ENCODE measurements at regions not wholly inside any gene's neighbourhood (a gene's known extent, or its start where the extent isn't known, plus 50 kb on each side); places are given as distances from the start of the nearest gene placed in this dataset.

GRCh38 chr7:41024126-41024525, 678.8 kb downstream of the INHBA start:
- DNase-seq = no peak

DNA sequence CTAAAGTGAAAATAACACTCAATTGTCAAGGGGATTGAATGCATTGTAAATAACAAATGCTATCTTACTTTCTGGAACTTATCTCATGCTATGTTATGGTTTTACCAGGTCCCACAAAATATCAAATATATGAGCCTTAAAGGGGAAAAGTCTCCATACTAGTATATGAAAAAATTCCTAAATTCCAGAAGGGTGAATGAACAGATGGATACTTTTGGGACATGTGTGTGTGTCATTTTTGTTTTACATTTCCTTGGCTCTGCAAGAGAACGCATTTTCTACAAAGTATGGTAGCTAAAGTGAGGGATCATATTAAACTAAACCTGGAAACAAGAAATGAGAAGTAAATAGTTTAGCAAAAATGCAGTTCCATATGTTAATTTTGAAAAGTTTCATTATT, 682.8 kb downstream of the INHBA start:
- no peak for DNase-seq

GRCh38 chr7:41013117-41013516, 689.8 kb downstream of the INHBA start:
- DNase-seq = no peak

DNA sequence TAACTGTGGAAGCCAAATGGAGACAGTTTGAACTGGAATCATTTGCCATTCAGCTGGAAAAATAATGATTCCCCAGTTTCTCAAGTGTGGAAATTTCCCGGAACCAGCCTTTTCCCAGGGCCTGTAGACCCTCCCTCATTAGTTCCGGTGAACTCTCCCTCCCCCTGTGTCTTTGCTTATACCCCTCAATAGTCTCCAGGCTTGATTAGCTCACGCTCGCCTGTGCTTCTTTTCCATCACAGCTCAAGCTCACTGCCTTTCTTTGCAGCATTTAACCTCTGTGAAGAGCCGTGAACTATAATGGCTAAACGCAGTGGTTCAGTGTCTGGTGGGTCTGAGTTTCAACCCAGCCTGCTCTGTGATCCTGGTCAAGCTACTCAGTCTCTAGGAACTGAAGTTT, 690.8 kb downstream of the INHBA start:
- DNase-seq = no peak

GRCh38 chr7:41010967-41011366, 691.9 kb downstream of the INHBA start:
- no peak for DNase-seq

DNA sequence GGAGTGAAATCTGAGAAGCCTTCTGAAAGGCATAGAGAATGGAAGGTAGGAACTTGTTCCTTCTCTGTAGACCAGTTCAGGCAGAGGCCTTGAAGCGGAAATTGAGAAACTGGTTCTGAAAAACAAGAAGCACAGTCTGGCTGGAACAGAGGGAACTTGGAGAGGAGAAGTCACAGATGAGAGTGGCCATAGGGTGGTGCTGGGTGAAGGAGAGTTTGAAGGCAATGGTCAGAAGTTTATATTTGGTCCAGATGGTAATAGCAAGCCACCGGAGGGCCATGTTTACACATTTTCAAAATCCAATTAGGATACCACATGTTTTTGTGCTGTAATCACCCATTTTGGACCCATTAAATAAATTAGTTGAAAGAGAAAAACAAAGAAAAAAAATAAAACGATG, 692.5 kb downstream of the INHBA start:
- DNase-seq = no peak

GRCh38 chr7:41007811-41008210, 695.1 kb downstream of the INHBA start:
- DNase-seq = no peak

- DNase-seq = no peak
These were observed 695.5 kb downstream of the INHBA start for GRCh38 chr7:41007351-41007751.

- no peak for DNase-seq
These were observed 696.4 kb downstream of the INHBA start for GRCh38 chr7:41006306-41006995.

- DNase-seq = no peak
These were observed 697.5 kb downstream of the INHBA start for GRCh38 chr7:41005374-41005901.

DNA sequence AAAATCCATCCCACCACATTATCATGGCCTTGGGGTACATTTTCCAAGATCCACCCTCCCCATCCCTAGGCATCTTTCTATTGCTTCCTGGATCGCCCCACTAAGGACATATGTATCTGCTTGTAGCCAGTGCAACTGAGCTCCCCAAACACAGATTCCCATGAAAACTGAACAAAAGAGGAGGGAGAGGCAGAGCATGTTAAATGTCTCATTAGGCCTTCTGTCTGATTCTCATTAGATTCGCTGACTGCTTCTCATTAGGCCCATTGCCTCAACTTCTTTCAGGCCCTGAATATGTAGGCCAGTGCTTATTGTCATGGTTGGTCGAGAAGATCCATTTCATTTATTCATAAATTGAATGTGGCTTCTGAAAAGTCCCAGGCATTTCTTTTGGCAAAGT, 698.9 kb downstream of the INHBA start:
- no peak for DNase-seq

- DNase-seq = no peak
These were observed 699.3 kb downstream of the INHBA start for GRCh38 chr7:41003611-41003940.

GRCh38 chr7:41002741-41003610, 699.9 kb downstream of the INHBA start:
- DNase-seq = peak; percentile 23 to 34

DNA sequence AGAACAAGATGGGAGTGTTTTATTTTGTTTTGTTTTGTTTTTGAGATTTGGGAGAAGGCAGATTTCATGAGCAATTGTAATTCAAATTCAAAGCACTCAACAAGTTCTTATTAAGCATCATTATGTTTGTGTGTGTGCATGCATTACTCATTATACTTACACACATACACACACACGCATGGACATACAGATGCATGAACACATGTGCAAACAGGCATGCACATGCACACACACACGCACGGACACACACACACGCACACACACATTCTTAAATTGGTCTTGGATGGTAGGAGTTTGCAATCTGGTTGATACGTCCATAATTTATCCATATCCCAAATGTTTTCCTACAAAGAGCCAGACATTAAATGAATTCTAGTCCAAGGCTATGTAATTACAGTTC, 702.8 kb downstream of the INHBA start:
- no peak for DNase-seq

DNA sequence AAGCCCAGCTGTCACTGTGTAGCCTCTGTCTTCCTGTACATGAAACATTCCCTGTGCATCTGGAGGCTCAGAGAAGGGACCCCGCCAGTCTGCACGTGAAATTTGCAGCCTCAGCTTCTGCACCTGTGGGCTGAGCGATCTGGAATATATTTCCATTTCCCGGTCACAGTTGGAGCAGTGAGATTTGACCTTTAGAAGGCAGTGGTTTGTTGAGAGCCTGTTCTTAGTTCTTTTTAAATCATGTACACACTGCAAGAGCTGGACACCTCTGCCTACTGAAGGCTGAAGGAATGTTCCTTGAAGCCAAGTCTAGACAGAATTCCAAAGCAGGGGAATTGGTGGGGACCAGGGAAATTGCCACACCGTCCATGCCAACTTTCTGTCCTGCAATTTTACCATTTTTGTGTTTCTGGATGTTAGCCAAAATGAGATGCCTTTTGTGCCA, 706.6 kb downstream of the INHBA start:
- DNase-seq = no peak

- no peak for DNase-seq
These were observed 712.0 kb downstream of the INHBA start for GRCh38 chr7:40990841-40991240.

- no peak for DNase-seq
These were observed 715.3 kb downstream of the INHBA start for GRCh38 chr7:40987571-40987970.

GRCh38 chr7:40986351-40986873, 716.5 kb downstream of the INHBA start:
- no peak for DNase-seq

- no peak for DNase-seq
These were observed 719.8 kb downstream of the INHBA start for GRCh38 chr7:40983111-40983510.

- DNase-seq = no peak
These were observed 723.6 kb downstream of the INHBA start for GRCh38 chr7:40979296-40979695.

DNA sequence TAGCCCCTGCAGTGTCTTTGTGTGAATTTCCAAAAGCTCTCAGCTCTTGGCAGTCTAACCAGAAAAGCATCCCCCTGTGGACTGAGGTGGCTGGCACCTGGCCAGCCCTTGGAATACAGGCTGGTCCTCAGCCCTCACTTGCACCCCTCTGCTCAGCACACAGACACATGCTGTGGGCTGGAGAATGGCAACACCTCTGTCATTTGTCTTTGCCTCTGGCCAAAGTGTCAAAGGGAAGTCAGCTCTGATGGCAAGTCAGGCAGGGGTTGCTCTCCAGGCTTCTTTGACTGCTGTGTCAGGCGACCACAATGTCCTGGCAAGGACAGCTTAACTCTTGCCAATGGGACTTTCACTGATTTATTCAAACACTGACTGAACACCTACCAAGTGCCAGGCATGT, 724.8 kb downstream of the INHBA start:
- no peak for DNase-seq

DNA sequence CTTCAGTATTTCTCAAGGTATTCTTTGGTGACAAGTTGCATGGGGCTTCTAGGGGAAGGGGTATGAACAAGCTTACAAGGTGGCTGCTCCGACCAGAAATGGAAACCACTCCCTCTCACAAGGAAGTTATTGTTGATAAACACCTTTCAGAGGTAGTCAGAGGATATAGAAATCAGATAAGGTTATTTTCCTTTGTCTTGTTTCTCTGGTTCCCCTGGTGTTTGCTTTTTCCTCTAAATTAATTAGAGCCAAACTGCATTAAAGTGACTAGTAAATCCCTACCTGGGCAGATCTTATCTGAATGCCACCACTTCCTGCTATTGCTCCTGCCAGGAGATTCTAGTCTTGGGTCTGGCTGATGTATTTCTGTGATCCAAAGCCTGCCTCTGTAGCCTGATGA, 725.4 kb downstream of the INHBA start:
- no peak for DNase-seq

DNA sequence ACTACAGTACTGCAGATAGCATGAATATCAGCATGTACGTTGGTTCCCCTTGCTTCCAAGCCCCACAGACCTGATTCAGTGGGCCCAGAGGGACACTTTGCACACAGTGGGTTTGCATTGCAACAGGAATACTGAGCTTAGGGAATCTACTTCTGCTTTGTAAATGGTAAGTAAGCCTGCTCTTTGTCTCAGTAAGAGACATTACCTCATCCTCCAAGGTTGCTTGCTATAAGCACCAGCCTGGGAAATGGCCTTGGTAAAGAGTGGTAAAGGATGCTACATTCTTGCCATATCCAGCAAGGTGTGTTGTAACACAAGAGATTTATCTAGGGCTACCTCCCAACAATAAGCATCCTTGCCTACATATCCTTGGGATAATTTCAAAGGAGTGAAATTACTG, 730.5 kb downstream of the INHBA start:
- no peak for DNase-seq

DNA sequence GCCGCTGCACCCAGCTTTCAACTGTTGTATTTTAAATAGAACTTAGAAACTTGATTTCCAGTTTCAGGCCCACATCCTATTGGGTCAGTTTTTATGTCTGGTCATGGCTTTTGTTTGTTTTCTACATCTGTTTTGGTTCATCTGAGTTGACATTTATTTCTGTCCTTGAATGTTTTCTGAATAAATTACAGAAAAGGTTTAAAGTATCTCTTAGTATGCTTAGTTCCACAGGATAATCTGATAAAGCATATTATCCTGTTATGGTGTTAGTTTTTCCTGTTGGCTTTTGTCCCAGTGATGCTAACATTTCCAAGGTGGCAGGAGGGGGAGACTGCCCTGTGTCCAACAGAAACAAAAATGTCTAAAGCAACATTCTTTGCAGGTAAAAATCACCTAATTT, 733.2 kb downstream of the INHBA start:
- no peak for DNase-seq
